Mucosa of descending colon (tissue), 3 donors: ENCODE measurements at regions not wholly inside any gene's neighbourhood (a gene's known extent, or its start where the extent isn't known, plus 50 kb on each side); places are given as distances from the start of the nearest gene placed in this dataset.

Experiments used
- ATAC-seq: fragments of 200-7000 bp; cut with Tn5 transposase; one replicate; pipeline ENCODE4 v1.9.1; 2020; ENCODE audit warnings: mild to moderate bottlenecking, moderate library complexity
- DNase-seq, 3 donors: peaks; one replicate each; pipeline ENCODE4 v3.0.0-alpha.2; 2020
- H3K36me3 ChIP-seq: fragments of 200-600 bp; one replicate; pipeline ENCODE4 v1.8.0; 2021; ENCODE audit warnings: low read depth, mild to moderate bottlenecking
- H3K4me1 ChIP-seq: fragments of 200-600 bp; one replicate; pipeline ENCODE4 v1.8.0; 2021; ENCODE audit warnings: low read depth, mild to moderate bottlenecking
- H3K4me3 ChIP-seq: fragments of 200-600 bp; one replicate; pipeline ENCODE4 v1.8.0; 2021; ENCODE audit warnings: mild to moderate bottlenecking
- H3K9me3 ChIP-seq: fragments of 200-600 bp; one replicate; pipeline ENCODE4 v1.8.0; 2021; ENCODE audit warnings: mild to moderate bottlenecking
- intact Hi-C, 2 donors: fragments of 100-400 bp; cut with DNase I in 1 of 2; cut with micrococcal nuclease in 1 of 2; formaldehyde crosslinking; loops; one replicate each; pipeline versions ENCODE4 v1.11.0 to v1.11.1; 2022; cut with DNase I, micrococcal nuclease
- TF ChIP-seq, protein P1 (sequence below): fragments of 200-600 bp; IDR thresholded peaks from one replicate; pipeline ENCODE4 v1.8.0; 2022; ENCODE audit warnings: antibody characterized with exemption, mild to moderate bottlenecking
- donor health status: DM: no; HTN: no; CAD: no; lungs with moderate emphysema.
- donor health status: DM: no; HTN: no; CAD: no.
- donor health status: DM: no; HTN: yes; CAD: no.

- Histone ChIP-seq H3K4me1 (peaks cover 11% of the 10 kb centered on the region), H3K9me3 (no peaks in the 10 kb centered on the region), H3K36me3 (peaks cover 4% of the 10 kb centered on the region), H3K4me3 (no peak overlapping the region)
- TF ChIP-seq, protein P1, sequence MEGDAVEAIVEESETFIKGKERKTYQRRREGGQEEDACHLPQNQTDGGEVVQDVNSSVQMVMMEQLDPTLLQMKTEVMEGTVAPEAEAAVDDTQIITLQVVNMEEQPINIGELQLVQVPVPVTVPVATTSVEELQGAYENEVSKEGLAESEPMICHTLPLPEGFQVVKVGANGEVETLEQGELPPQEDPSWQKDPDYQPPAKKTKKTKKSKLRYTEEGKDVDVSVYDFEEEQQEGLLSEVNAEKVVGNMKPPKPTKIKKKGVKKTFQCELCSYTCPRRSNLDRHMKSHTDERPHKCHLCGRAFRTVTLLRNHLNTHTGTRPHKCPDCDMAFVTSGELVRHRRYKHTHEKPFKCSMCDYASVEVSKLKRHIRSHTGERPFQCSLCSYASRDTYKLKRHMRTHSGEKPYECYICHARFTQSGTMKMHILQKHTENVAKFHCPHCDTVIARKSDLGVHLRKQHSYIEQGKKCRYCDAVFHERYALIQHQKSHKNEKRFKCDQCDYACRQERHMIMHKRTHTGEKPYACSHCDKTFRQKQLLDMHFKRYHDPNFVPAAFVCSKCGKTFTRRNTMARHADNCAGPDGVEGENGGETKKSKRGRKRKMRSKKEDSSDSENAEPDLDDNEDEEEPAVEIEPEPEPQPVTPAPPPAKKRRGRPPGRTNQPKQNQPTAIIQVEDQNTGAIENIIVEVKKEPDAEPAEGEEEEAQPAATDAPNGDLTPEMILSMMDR, result no peak
- DNase-seq, result no peak
- ATAC-seq, result no peak
- intact Hi-C loops, result no loop called here
Observed at GRCh38 chr16:31705371-31705770, 168.2 kb upstream of the ZNF267 start.

GRCh38 chr16:31706318-31706717 lies 167.3 kb upstream of the ZNF267 start:
- H3K4me3 ChIP-seq, result no peak overlapping the region
- peaks cover 8% of the 10 kb centered on the region for H3K4me1 ChIP-seq
- no peak for DNase-seq
- no peak for ATAC-seq
- H3K9me3 ChIP-seq, result no peaks in the 10 kb centered on the region
- intact Hi-C loops, result no loop called here
- TF ChIP-seq, protein P1, result no peak
- H3K36me3 ChIP-seq, result peaks cover 4% of the 10 kb centered on the region

- peaks cover 4% of the 10 kb centered on the region for H3K36me3 ChIP-seq
Observed at GRCh38 chr16:31706925-31707324, 166.7 kb upstream of the ZNF267 start.

DNA sequence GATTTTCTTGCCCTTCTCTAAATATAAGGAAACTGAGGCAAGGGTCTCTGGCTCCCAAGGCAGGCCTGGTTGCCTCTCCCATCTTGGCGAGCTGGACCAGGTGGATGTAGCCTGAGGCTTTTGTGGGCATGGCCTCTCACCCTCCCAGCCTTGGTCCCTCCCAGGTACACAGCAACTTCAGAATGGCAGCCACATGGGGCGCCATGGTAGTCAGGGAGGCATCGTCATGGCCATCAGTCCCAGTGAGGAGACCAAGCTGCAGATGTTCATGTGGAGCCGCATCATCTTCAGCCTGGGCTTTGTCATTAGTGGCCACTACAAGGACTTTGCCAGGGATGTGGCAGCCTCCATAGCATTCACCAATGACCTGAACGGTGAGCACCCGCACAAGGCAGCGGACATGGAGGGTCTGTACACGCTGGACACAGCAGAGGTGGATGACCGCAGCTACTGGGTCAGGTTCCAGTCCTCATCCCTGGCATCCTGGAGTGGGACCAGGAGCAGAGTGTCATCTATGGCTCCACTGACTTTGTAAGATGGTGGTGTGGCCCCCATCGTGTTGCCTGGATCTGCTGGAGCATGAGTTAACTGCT lies 165.8 kb upstream of the ZNF267 start:
- no peak overlapping the region for H3K4me3 ChIP-seq
- H3K4me1 ChIP-seq, result no peaks in the 10 kb centered on the region
- H3K9me3 ChIP-seq, result no peaks in the 10 kb centered on the region
- peaks cover 4% of the 10 kb centered on the region for H3K36me3 ChIP-seq
- DNase-seq (no peak), ATAC-seq (no peak)
- TF ChIP-seq, protein P1, result no peak
- intact Hi-C loops, result no loop called here

More at GRCh38 chr16:31706925-31707324, 166.7 kb upstream of the ZNF267 start:
- no peak for ATAC-seq
- intact Hi-C loops, result no loop called here
- no peak for DNase-seq
- Histone ChIP-seq H3K9me3 (no peaks in the 10 kb centered on the region), H3K4me3 (no peak overlapping the region), H3K4me1 (peaks cover 2% of the 10 kb centered on the region)
- TF ChIP-seq, protein P1, result no peak

- H3K36me3 ChIP-seq, result peaks cover 4% of the 10 kb centered on the region
- no peak for DNase-seq
- intact Hi-C loops, result no loop called here
Observed at GRCh38 chr16:31708348-31708747, 165.3 kb upstream of the ZNF267 start.

More at GRCh38 chr16:31708348-31708747, 165.3 kb upstream of the ZNF267 start:
- Histone ChIP-seq H3K4me1 (no peaks in the 10 kb centered on the region), H3K4me3 (no peak overlapping the region), H3K9me3 (no peaks in the 10 kb centered on the region)
- ATAC-seq, result no peak
- TF ChIP-seq, protein P1, result no peak
